ENCODE measurements at regions not wholly inside any gene's neighbourhood (a gene's known extent, or its start where the extent isn't known, plus 50 kb on each side); places are given as distances from the start of the nearest gene placed in this dataset.

- ChIA-PET POLR2A (ENCODE audit: partially characterized antibody) (no interaction called here), CTCF (ENCODE audit: partially characterized antibody) (interaction anchor here (0.9 to 1.8 kb wide), 4 partner anchors 10 to 251 kb away, joined by 3 to 4 read pairs (median 4); no protein-coding TSS in a partner anchor)
- no peak overlapping the region for H2BK12ac ChIP-seq (ENCODE audit: low read depth, low read length)
- no peak overlapping the region for H4K91ac ChIP-seq (replicated peaks; ENCODE audit: insufficient read length, low read length)
- H4K20me1 ChIP-seq (replicated peaks in 1 of 2; ENCODE audit: control insufficient read depth in 1 of 2, insufficient read depth in 2 of 2, low read length in 2 of 2), result no peaks in the 10 kb centered on the region
- no peak overlapping the region for H3K27ac ChIP-seq (ENCODE audit: low read depth, low read length)
- TF ChIP-seq SRF (IDR thresholded peaks at IDR 0.05; ENCODE audit: low read depth, low read length) (no peak), BRCA1 (IDR thresholded peaks at IDR 0.05; ENCODE audit: low read depth, low read length) (no peak), KDM4A (IDR thresholded peaks at IDR 0.05; ENCODE audit: low read depth, low read length, severe bottlenecking) (no peak), SIN3A (conservative IDR thresholded peaks at IDR 0.05 in 1 of 2, IDR thresholded peaks at IDR 0.05 in 1 of 2; ENCODE audit: low read depth in 1 of 2, low read length in 2 of 2) (no peak), SIX5 (IDR thresholded peaks at IDR 0.05; ENCODE audit: low read depth, low read length) (no peak), RFX5 (IDR thresholded peaks at IDR 0.05; ENCODE audit: borderline replicate concordance, low read depth, low read length) (no peak), SP4 (IDR thresholded peaks at IDR 0.05; ENCODE audit: low read length) (no peak), EZH2 (IDR thresholded peaks at IDR 0.05; ENCODE audit: low read depth, low read length, severe bottlenecking) (no peak), JUN (IDR thresholded peaks at IDR 0.05; ENCODE audit: low read depth, low read length) (no peak), ATF3 (IDR thresholded peaks at IDR 0.05; ENCODE audit: insufficient read depth, low read depth, low read length) (no peak), EP300 (IDR thresholded peaks at IDR 0.05; ENCODE audit: borderline replicate concordance in 1 of 2, low read depth in 2 of 2, low read length in 2 of 2) (no peak), POLR2AphosphoS5 (IDR thresholded peaks at IDR 0.05; ENCODE audit: low read depth, low read length) (no peak)
- H2BK5ac ChIP-seq (ENCODE audit: low read depth, low read length), result no peak overlapping the region
- H2AFZ ChIP-seq (ENCODE audit: low read length), result no peak overlapping the region
- no peak overlapping the region for H3K4me2 ChIP-seq (ENCODE audit: insufficient read depth in 1 of 2, low read depth in 2 of 2, low read length in 2 of 2)
- FAIRE-seq, result no peak
- no peaks in the 10 kb centered on the region for H3K36me3 ChIP-seq (ENCODE audit: control insufficient read depth in 2 of 4, insufficient read depth in 4 of 4, low read length in 3 of 4)
- H2AK5ac ChIP-seq (ENCODE audit: low read depth, low read length), result no peak overlapping the region
- no peak overlapping the region for H4K5ac ChIP-seq (ENCODE audit: insufficient read length, low read depth, low read length)
- no peak overlapping the region for H4K8ac ChIP-seq (ENCODE audit: extremely low read depth, insufficient read depth, low read length)
- no peaks in the 10 kb centered on the region for H3K79me2 ChIP-seq (ENCODE audit: control insufficient read depth in 1 of 2, insufficient read depth in 2 of 2, low read length in 2 of 2)
- H3K9ac ChIP-seq (replicated peaks in 1 of 4; ENCODE audit: extremely low read depth in 1 of 4, low read depth in 3 of 4, low read length in 3 of 4), result no peak overlapping the region
- 88% methylated on average over 4 of the region's 4 CpGs; no CpG with 5 or more reads in 1 of the 2 experiments for WGBS, 2 experiments (ENCODE audit: extremely low coverage in 1 of 2, insufficient coverage in 1 of 2, insufficient read length in 1 of 2, insufficient replicate concordance in 2 of 2, low coverage in 1 of 2, low lambda C conversion rate in 2 of 2, missing lambda C conversion rate in 1 of 2)
- H3K23me2 ChIP-seq (ENCODE audit: low read depth, low read length), result no peaks in the 10 kb centered on the region
- no peaks in the 10 kb centered on the region for H3K79me1 ChIP-seq (ENCODE audit: low read depth, low read length)
- no peaks in the 10 kb centered on the region for H3K9me3 ChIP-seq (ENCODE audit: insufficient read depth in 2 of 2, low read depth in 1 of 2, low read length in 1 of 2)
- DNase-seq (ENCODE audit: low read depth in 1 of 2, low spot score in 2 of 2), result no peak
- H3K4me1 ChIP-seq (replicated peaks in 1 of 4; ENCODE audit: control insufficient read depth in 3 of 4, insufficient read depth in 4 of 4, low read length in 3 of 4), result peaks cover 3 to 12% (median 10%) of the 10 kb centered on the region in 4 experiments; a peak in 4 of 7 replicates
- no peak overlapping the region for H3K14ac ChIP-seq (ENCODE audit: insufficient read length)
- no peak overlapping the region for H2BK15ac ChIP-seq (ENCODE audit: low read length)
- no peak overlapping the region for H3K18ac ChIP-seq (ENCODE audit: extremely low read depth, low read length)
- no peak overlapping the region for H3K23ac ChIP-seq (ENCODE audit: insufficient read length)
- H3K4ac ChIP-seq (replicated peaks; ENCODE audit: insufficient read length, low read depth, low read length), result no peak overlapping the region
- no peaks in the 10 kb centered on the region for H3K27me3 ChIP-seq (replicated peaks in 1 of 4; ENCODE audit: control insufficient read depth in 3 of 4, extremely low read depth in 1 of 4, insufficient read depth in 3 of 4, low read length in 3 of 4)
- H2BK120ac ChIP-seq (replicated peaks; ENCODE audit: low read depth, low read length), result no peak overlapping the region
- no peak overlapping the region for H3K4me3 ChIP-seq (ENCODE audit: extremely low read depth in 1 of 4, insufficient read depth in 2 of 4, low read depth in 3 of 4, low read length in 4 of 4)
- no peak overlapping the region for H2BK20ac ChIP-seq (ENCODE audit: low read length)
- no peak overlapping the region for H3K56ac ChIP-seq (replicated peaks; ENCODE audit: insufficient read length, low read depth, low read length)
Observed at GRCh38 chr14:58752289-58752688, 114.5 kb downstream of the DACT1 start.
